Globus pallidus (tissue), 1 donor: ENCODE measurements at regions not wholly inside any gene's neighbourhood (a gene's known extent, or its start where the extent isn't known, plus 50 kb on each side); places are given as distances from the start of the nearest gene placed in this dataset.

ENCODE experiments used
- DNase-seq: peaks from one replicate; pipeline ENCODE4 v3.0.0-alpha.2; 2015; ENCODE audit warnings: low spot score

DNA sequence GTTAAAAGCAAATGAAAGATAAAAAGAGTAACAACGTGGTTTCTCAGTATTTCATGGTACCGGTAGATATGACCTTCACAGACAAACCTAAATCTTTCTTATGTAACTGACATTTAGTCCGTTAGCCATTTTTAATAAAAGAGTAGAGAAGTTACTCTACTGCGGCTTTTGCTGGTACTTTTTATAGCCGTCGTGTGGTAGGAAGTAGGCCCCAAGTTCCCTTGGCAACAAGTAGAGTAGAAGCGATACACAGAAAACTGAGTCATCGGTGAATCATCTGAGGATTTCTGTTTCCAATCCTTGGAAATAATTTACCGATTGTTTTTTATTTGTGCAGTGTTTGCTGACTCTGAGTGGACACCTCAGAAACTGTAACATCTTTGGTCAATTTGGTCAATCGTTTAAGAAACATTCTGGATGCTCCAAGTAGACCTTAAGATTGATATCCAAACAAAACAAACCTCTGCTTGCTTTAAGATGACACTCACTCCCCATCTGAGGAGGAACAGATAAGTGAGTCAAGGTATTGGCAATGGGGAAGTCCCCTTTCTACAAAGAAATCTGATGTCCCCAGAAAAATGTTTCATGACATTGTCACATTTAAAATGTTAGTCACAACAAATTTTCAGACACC, 63.9 kb upstream of the AHR start:
- DNase-seq: peak; percentile 20

DNA sequence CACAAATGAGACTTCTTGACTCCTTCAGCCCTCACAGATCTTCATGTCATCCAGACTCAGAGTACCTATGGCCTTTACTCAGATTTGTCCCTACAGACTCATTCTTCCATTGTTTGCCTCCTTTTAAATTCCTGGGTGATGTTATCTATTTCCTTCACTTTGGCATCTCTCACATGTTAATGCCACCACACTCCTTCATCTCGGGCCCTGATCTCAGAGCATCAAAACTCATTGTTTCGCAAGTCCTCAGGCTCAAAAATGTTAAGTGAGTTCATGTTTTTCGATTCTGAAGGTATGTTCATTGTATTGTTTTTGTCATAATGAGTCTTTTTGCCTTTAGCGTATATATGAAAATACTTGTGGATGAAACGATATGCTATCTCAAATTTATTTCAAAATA, 62.3 kb upstream of the AHR start:
- no peak for DNase-seq

GRCh38 chr7:17236603-17237002, 61.8 kb upstream of the AHR start:
- DNase-seq: no peak

DNA sequence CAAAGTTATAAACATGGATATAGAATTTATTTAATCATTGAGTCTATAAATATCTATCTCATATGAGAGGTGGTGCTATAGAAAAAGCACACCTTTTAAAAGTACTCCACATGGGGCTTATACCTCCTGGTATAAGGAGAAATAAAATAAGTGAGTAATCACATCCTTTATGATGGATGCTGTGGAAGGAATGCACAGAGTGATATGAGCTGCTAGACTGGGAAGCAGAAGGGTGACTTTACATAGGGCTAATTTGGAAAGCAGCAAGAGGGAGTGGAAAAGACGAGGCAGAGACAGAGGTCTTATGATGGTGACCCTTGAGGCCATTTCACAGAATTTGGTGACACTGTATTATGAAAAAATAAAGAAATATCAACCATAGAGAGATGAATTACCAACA, 59.4 kb upstream of the AHR start:
- DNase-seq: no peak

- DNase-seq: no peak
These were observed 58.5 kb upstream of the AHR start for GRCh38 chr7:17239683-17240521.

- no peak for DNase-seq
These were observed 55.9 kb upstream of the AHR start for GRCh38 chr7:17242504-17242903.

DNA sequence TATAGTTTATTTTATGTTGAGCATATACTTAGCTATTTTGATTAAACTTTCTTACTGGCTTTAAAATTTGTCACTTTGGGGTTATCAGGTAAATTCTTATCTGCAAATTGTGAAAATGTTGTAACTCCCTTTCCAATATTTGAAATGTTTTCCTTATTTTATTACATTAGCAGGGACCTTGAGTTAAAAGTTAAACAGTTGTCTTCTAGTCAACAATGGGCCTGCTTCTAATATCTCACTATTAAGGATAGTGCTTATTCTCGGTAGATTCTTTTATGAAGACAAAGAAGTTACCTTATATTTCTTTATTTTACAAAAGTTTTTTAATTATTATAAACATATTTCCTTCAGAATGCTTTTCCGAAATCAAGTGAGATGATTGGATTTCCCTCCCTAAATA, 53.7 kb upstream of the AHR start:
- no peak for DNase-seq

- DNase-seq: no peak
These were observed 51.1 kb upstream of the AHR start for GRCh38 chr7:17247357-17247756.

- no peak for DNase-seq
These were observed 49.9 kb upstream of the AHR start for GRCh38 chr7:17248527-17248926.
